Activated naive CD8-positive, alpha-beta T cell treated with anti-CD3 and anti-CD28 coated beads for 36 hours (primary cell): ENCODE measurements at regions not wholly inside any gene's neighbourhood (a gene's known extent, or its start where the extent isn't known, plus 50 kb on each side); places are given as distances from the start of the nearest gene placed in this dataset.

ENCODE experiments used
- DNase-seq: peaks from one replicate; pipeline ENCODE4 v3.0.0; 2021
- H3K27ac Mint-ChIP-seq: one replicate; pipeline ENCODE4 v1.8.0; 2022; ENCODE audit warnings: mild to moderate bottlenecking, moderate library complexity, mixed read lengths
- H3K27me3 Mint-ChIP-seq: one replicate; pipeline ENCODE4 v1.8.0; 2022; ENCODE audit warnings: mild to moderate bottlenecking, mixed read lengths
- H3K36me3 Mint-ChIP-seq: one replicate; pipeline ENCODE4 v1.8.0; 2021; ENCODE audit warnings: mild to moderate bottlenecking, mixed read lengths
- H3K4me1 Mint-ChIP-seq: one replicate; pipeline ENCODE4 v1.8.0; 2021; ENCODE audit warnings: mixed read lengths
- H3K4me3 Mint-ChIP-seq: one replicate; pipeline ENCODE4 v1.8.0; 2022; ENCODE audit warnings: mild to moderate bottlenecking, moderate library complexity, mixed read lengths
- H3K9me3 Mint-ChIP-seq: one replicate; pipeline ENCODE4 v1.8.0; 2022; ENCODE audit warnings: mixed read lengths

GRCh38 chr5:105581988-105582690, 2019.5 kb upstream of the NUDT12 start:
- no peak overlapping the region for H3K4me3 Mint-ChIP-seq

GRCh38 chr5:105573575-105573974, 2011.0 kb upstream of the NUDT12 start:
- no peaks in the 10 kb centered on the region for H3K4me1 Mint-ChIP-seq
- H3K27me3 Mint-ChIP-seq = no peaks in the 10 kb centered on the region
- H3K9me3 Mint-ChIP-seq = peaks cover 4% of the 10 kb centered on the region
- no peak for DNase-seq
- H3K27ac Mint-ChIP-seq = no peak overlapping the region
- H3K4me3 Mint-ChIP-seq = no peak overlapping the region
- H3K36me3 Mint-ChIP-seq = no peaks in the 10 kb centered on the region

More at GRCh38 chr5:105581988-105582690, 2019.5 kb upstream of the NUDT12 start:
- no peak for DNase-seq
- H3K4me1 Mint-ChIP-seq = no peaks in the 10 kb centered on the region
- no peak overlapping the region for H3K27ac Mint-ChIP-seq
- peaks cover 12% of the 10 kb centered on the region for H3K9me3 Mint-ChIP-seq
- no peaks in the 10 kb centered on the region for H3K36me3 Mint-ChIP-seq
- no peaks in the 10 kb centered on the region for H3K27me3 Mint-ChIP-seq

GRCh38 chr5:105565531-105565930, 2002.9 kb upstream of the NUDT12 start:
- H3K27me3 Mint-ChIP-seq = no peaks in the 10 kb centered on the region
- H3K4me3 Mint-ChIP-seq = no peak overlapping the region
- H3K4me1 Mint-ChIP-seq = no peaks in the 10 kb centered on the region
- no peaks in the 10 kb centered on the region for H3K36me3 Mint-ChIP-seq
- H3K9me3 Mint-ChIP-seq = peaks cover 6% of the 10 kb centered on the region
- DNase-seq = no peak
- H3K27ac Mint-ChIP-seq = no peak overlapping the region

GRCh38 chr5:105563842-105564241, 2001.3 kb upstream of the NUDT12 start:
- Mint-ChIP-seq H3K4me3 (no peak overlapping the region), H3K36me3 (no peaks in the 10 kb centered on the region), H3K27ac (no peak overlapping the region), H3K27me3 (no peaks in the 10 kb centered on the region), H3K9me3 (peaks cover 6% of the 10 kb centered on the region), H3K4me1 (no peaks in the 10 kb centered on the region)
- no peak for DNase-seq

- Mint-ChIP-seq H3K4me3 (no peak overlapping the region), H3K27ac (no peak overlapping the region), H3K9me3 (peaks cover 5% of the 10 kb centered on the region), H3K36me3 (no peaks in the 10 kb centered on the region), H3K4me1 (no peaks in the 10 kb centered on the region), H3K27me3 (no peaks in the 10 kb centered on the region)
- no peak for DNase-seq
Observed at GRCh38 chr5:105554568-105555169, 1992.1 kb upstream of the NUDT12 start.

GRCh38 chr5:105544300-105544699, 1981.7 kb upstream of the NUDT12 start:
- Mint-ChIP-seq H3K4me3 (no peak overlapping the region), H3K36me3 (no peaks in the 10 kb centered on the region), H3K27me3 (no peaks in the 10 kb centered on the region), H3K9me3 (peaks cover 4% of the 10 kb centered on the region), H3K4me1 (no peaks in the 10 kb centered on the region), H3K27ac (no peak overlapping the region)
- DNase-seq = no peak

GRCh38 chr5:105536675-105537074, 1974.1 kb upstream of the NUDT12 start:
- Mint-ChIP-seq H3K4me3 (no peak overlapping the region), H3K9me3 (peaks cover 3% of the 10 kb centered on the region), H3K27ac (no peak overlapping the region), H3K27me3 (no peaks in the 10 kb centered on the region), H3K36me3 (no peaks in the 10 kb centered on the region), H3K4me1 (no peaks in the 10 kb centered on the region)
- no peak for DNase-seq

- Mint-ChIP-seq H3K4me3 (no peak overlapping the region), H3K27ac (no peak overlapping the region), H3K36me3 (no peaks in the 10 kb centered on the region), H3K4me1 (no peaks in the 10 kb centered on the region), H3K27me3 (no peaks in the 10 kb centered on the region), H3K9me3 (peaks cover 9% of the 10 kb centered on the region)
- no peak for DNase-seq
Observed at GRCh38 chr5:105530716-105531261, 1968.2 kb upstream of the NUDT12 start.

GRCh38 chr5:105529851-105530250, 1967.3 kb upstream of the NUDT12 start:
- no peaks in the 10 kb centered on the region for H3K27me3 Mint-ChIP-seq
- H3K4me3 Mint-ChIP-seq = no peak overlapping the region
- H3K9me3 Mint-ChIP-seq = peaks cover 9% of the 10 kb centered on the region
- H3K27ac Mint-ChIP-seq = no peak overlapping the region
- H3K36me3 Mint-ChIP-seq = no peaks in the 10 kb centered on the region
- no peak for DNase-seq
- no peaks in the 10 kb centered on the region for H3K4me1 Mint-ChIP-seq

- Mint-ChIP-seq H3K27me3 (no peaks in the 10 kb centered on the region), H3K4me3 (no peak overlapping the region), H3K9me3 (peaks cover 4% of the 10 kb centered on the region)
Observed at GRCh38 chr5:105508519-105508918, 1945.9 kb upstream of the NUDT12 start.

GRCh38 chr5:105506692-105507277, 1944.2 kb upstream of the NUDT12 start:
- DNase-seq = no peak
- Mint-ChIP-seq H3K27me3 (no peaks in the 10 kb centered on the region), H3K4me1 (no peaks in the 10 kb centered on the region), H3K27ac (no peak overlapping the region), H3K36me3 (no peaks in the 10 kb centered on the region), H3K4me3 (no peak overlapping the region), H3K9me3 (peaks cover 4% of the 10 kb centered on the region)

More at GRCh38 chr5:105508519-105508918, 1945.9 kb upstream of the NUDT12 start:
- H3K4me1 Mint-ChIP-seq = no peaks in the 10 kb centered on the region
- no peaks in the 10 kb centered on the region for H3K36me3 Mint-ChIP-seq
- no peak for DNase-seq
- H3K27ac Mint-ChIP-seq = no peak overlapping the region

- H3K36me3 Mint-ChIP-seq = no peaks in the 10 kb centered on the region
- no peaks in the 10 kb centered on the region for H3K27me3 Mint-ChIP-seq
- H3K27ac Mint-ChIP-seq = no peak overlapping the region
- DNase-seq = no peak
- H3K4me1 Mint-ChIP-seq = no peaks in the 10 kb centered on the region
- peaks cover 4% of the 10 kb centered on the region for H3K9me3 Mint-ChIP-seq
- H3K4me3 Mint-ChIP-seq = no peak overlapping the region
Observed at GRCh38 chr5:105503950-105504349, 1941.4 kb upstream of the NUDT12 start.

- Mint-ChIP-seq H3K4me1 (no peaks in the 10 kb centered on the region), H3K9me3 (no peaks in the 10 kb centered on the region), H3K4me3 (no peak overlapping the region), H3K27me3 (no peaks in the 10 kb centered on the region), H3K27ac (no peak overlapping the region), H3K36me3 (no peaks in the 10 kb centered on the region)
- no peak for DNase-seq
Observed at GRCh38 chr5:105501315-105501714, 1938.7 kb upstream of the NUDT12 start.

GRCh38 chr5:105475401-105475800, 1912.8 kb upstream of the NUDT12 start:
- H3K36me3 Mint-ChIP-seq = no peaks in the 10 kb centered on the region
- H3K4me3 Mint-ChIP-seq = no peak overlapping the region
- DNase-seq = no peak
- H3K27ac Mint-ChIP-seq = no peak overlapping the region
- H3K9me3 Mint-ChIP-seq = peaks cover 2% of the 10 kb centered on the region
- no peaks in the 10 kb centered on the region for H3K27me3 Mint-ChIP-seq
- no peaks in the 10 kb centered on the region for H3K4me1 Mint-ChIP-seq

- peaks cover 15% of the 10 kb centered on the region for H3K9me3 Mint-ChIP-seq
- no peaks in the 10 kb centered on the region for H3K36me3 Mint-ChIP-seq
- no peaks in the 10 kb centered on the region for H3K4me1 Mint-ChIP-seq
- no peak for DNase-seq
- H3K27me3 Mint-ChIP-seq = no peaks in the 10 kb centered on the region
- H3K27ac Mint-ChIP-seq = no peak overlapping the region
- no peak overlapping the region for H3K4me3 Mint-ChIP-seq
Observed at GRCh38 chr5:105462377-105462776, 1899.8 kb upstream of the NUDT12 start.
